Osteocyte (in vitro differentiated cells): ENCODE measurements at regions not wholly inside any gene's neighbourhood (a gene's known extent, or its start where the extent isn't known, plus 50 kb on each side); places are given as distances from the start of the nearest gene placed in this dataset.
"Not testable (repeated sequence)": the region's sequence is repeated elsewhere in the genome, so short reads cannot be mapped to it uniquely, and the experiment has no call there.

ENCODE experiments used
- DNase-seq: peaks from one replicate; pipeline ENCODE4 v3.0.0; 2021; ENCODE audit warnings: mixed read lengths; ENCODE audit not compliant: unreplicated experiment; ENCODE audit errors: extremely low spot score
- H3K27ac Mint-ChIP-seq: one replicate; pipeline ENCODE4 v1.8.0; 2021; ENCODE audit warnings: mild to moderate bottlenecking, mixed read lengths; ENCODE audit not compliant: unreplicated experiment
- H3K27me3 Mint-ChIP-seq: one replicate; pipeline ENCODE4 v1.8.0; 2021; ENCODE audit warnings: mixed read lengths; ENCODE audit not compliant: unreplicated experiment
- H3K36me3 Mint-ChIP-seq: one replicate; pipeline ENCODE4 v1.8.0; 2021; ENCODE audit warnings: mixed read lengths; ENCODE audit not compliant: unreplicated experiment
- H3K4me1 Mint-ChIP-seq: one replicate; pipeline ENCODE4 v1.8.0; 2021; ENCODE audit warnings: mixed read lengths; ENCODE audit not compliant: unreplicated experiment
- H3K4me3 Mint-ChIP-seq: one replicate; pipeline ENCODE4 v1.8.0; 2021; ENCODE audit warnings: mild to moderate bottlenecking, moderate library complexity, mixed read lengths; ENCODE audit not compliant: unreplicated experiment
- H3K9me3 Mint-ChIP-seq: one replicate; pipeline ENCODE4 v1.8.0; 2021; ENCODE audit warnings: mixed read lengths; ENCODE audit not compliant: unreplicated experiment
- CTCF ChIP-seq: fragments of 200-600 bp; sonication (generic); IDR thresholded peaks from 2 replicates; pipeline ENCODE4 v1.5.0; 2021; ENCODE audit warnings: antibody characterized with exemption, mild to moderate bottlenecking, moderate library complexity

- H3K27me3 Mint-ChIP-seq, result no peaks in the 10 kb centered on the region
- no peaks in the 10 kb centered on the region for H3K9me3 Mint-ChIP-seq
- H3K27ac Mint-ChIP-seq, result no peak overlapping the region
- no peak for TF ChIP-seq CTCF
- DNase-seq, result no peak
- no peak overlapping the region for H3K4me3 Mint-ChIP-seq
- H3K36me3 Mint-ChIP-seq, result no peaks in the 10 kb centered on the region
- H3K4me1 Mint-ChIP-seq, result peaks cover 25% of the 10 kb centered on the region
Observed at GRCh38 chr1:20410503-20410902, 75.5 kb downstream of the CAMK2N1 start.

- Mint-ChIP-seq H3K27me3 (no peaks in the 10 kb centered on the region), H3K27ac (no peak overlapping the region), H3K9me3 (no peaks in the 10 kb centered on the region), H3K36me3 (no peaks in the 10 kb centered on the region), H3K4me3 (no peak overlapping the region), H3K4me1 (peaks cover 25% of the 10 kb centered on the region)
- DNase-seq, result no peak
- TF ChIP-seq CTCF, result no peak
Observed at GRCh38 chr1:20409971-20410370, 76.0 kb downstream of the CAMK2N1 start.

- Mint-ChIP-seq H3K27me3 (no peaks in the 10 kb centered on the region), H3K27ac (no peak overlapping the region), H3K4me1 (peaks cover 25% of the 10 kb centered on the region), H3K36me3 (no peaks in the 10 kb centered on the region), H3K9me3 (no peaks in the 10 kb centered on the region), H3K4me3 (no peak overlapping the region)
- no peak for DNase-seq
- no peak for TF ChIP-seq CTCF
Observed at GRCh38 chr1:20409012-20409411, 77.0 kb downstream of the CAMK2N1 start.

GRCh38 chr1:20408133-20408650, 77.8 kb downstream of the CAMK2N1 start:
- not testable (repeated sequence) for H3K9me3 Mint-ChIP-seq, H3K27me3 Mint-ChIP-seq, H3K4me3 Mint-ChIP-seq, H3K36me3 Mint-ChIP-seq, H3K27ac Mint-ChIP-seq, DNase-seq
- peaks cover 25% of the 10 kb centered on the region for H3K4me1 Mint-ChIP-seq

- peaks cover 9% of the 10 kb centered on the region for H3K27me3 Mint-ChIP-seq
- peaks cover 16% of the 10 kb centered on the region for H3K4me1 Mint-ChIP-seq
- DNase-seq, result peak; percentile 60
- no peak overlapping the region for H3K27ac Mint-ChIP-seq
- H3K9me3 Mint-ChIP-seq, result no peaks in the 10 kb centered on the region
- no peaks in the 10 kb centered on the region for H3K36me3 Mint-ChIP-seq
- no peak overlapping the region for H3K4me3 Mint-ChIP-seq
- no peak for TF ChIP-seq CTCF
Observed at GRCh38 chr1:20405893-20406604, 80.0 kb downstream of the CAMK2N1 start.
